ENCODE measurements at regions not wholly inside any gene's neighbourhood (a gene's known extent, or its start where the extent isn't known, plus 50 kb on each side); places are given as distances from the start of the nearest gene placed in this dataset.

DNA sequence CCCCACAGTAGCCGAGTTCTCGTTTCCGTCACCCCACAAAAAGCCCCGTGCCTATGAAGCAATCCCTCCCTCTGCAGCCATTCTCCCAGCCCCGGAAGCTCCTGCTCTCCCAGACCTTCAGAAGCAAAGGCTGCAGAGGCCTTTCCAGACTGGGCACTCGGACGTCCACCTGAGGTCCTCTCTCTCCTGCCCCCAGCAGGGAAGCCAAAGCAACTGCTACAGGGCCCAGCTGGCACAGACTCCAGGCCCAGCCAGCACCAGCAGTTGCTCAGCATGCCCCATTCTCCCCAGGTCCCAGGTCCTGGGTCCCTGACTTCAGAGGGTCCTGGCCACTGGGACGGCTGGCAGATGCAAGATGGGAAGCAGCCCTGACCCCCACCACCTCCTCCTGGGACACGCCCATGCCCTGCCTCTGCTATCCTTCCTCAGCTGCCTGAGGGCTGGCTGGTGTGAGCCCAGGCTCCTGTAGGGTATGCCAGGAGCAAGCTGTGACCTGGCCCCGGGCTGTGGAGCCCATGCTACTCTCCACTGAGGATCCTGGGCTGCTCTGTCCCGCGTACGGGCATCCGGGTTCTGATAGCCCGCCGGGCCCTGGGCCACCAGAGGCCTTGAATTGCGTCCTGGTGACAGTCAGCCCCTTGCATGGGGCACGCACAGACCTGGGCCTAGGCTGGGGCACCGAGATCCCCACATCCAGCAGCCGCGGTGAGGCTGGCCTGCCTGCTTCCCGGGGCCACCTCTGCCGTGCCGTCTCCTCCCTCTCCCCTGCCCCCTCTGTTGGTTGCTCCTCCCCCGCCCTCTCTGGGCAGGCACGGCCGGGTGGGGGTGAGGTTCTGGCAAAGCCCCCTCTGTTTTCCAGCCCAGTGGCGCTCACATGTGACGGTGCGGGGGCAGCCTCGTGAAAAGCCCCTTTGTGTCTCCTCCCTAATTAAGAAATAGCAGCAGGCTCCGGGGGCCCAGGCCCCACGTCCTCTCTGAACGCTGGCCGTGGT is 1310.3 kb downstream of the BRD1 start:
- TF ChIP-seq POLR2AphosphoS5 (IDR thresholded peaks at IDR 0.05; ENCODE audit: borderline replicate concordance, low read depth, low read length) (no peak), EZH2 (IDR thresholded peaks at IDR 0.05) (no peak), FOXP2 (optimal IDR thresholded peaks at IDR 0.05; ENCODE audit: control extremely low read depth, extremely low read length, insufficient read depth) (no peak)
